ENCODE measurements at regions not wholly inside any gene's neighbourhood (a gene's known extent, or its start where the extent isn't known, plus 50 kb on each side); places are given as distances from the start of the nearest gene placed in this dataset.

- ATAC-seq (replicated peaks; ENCODE audit: extremely low read depth, poor library complexity, severe bottlenecking): no peak
- Mint-ChIP-seq H3K27me3 (no peaks in the 10 kb centered on the region), H3K4me3 (no peak overlapping the region), H3K4me1 (no peaks in the 10 kb centered on the region), H3K36me3 (ENCODE audit: insufficient read depth) (no peaks in the 10 kb centered on the region), H3K27ac (ENCODE audit: low read depth) (no peak overlapping the region), H3K9me3 (peaks cover 17% of the 10 kb centered on the region)
- no peak for DNase-seq (ENCODE audit: low spot score in 2 of 2)
These were observed 1601.7 kb upstream of the TENM3 start for GRCh38 chr4:180641495-180641894.

GRCh38 chr4:180642732-180643131 is 1600.5 kb upstream of the TENM3 start:
- no peak for ATAC-seq (replicated peaks; ENCODE audit: extremely low read depth, poor library complexity, severe bottlenecking)
- Mint-ChIP-seq H3K36me3 (ENCODE audit: insufficient read depth) (no peaks in the 10 kb centered on the region), H3K4me3 (no peak overlapping the region), H3K9me3 (peaks cover 12% of the 10 kb centered on the region), H3K27ac (ENCODE audit: low read depth) (no peak overlapping the region), H3K27me3 (no peaks in the 10 kb centered on the region), H3K4me1 (no peaks in the 10 kb centered on the region)
- DNase-seq (ENCODE audit: low spot score in 2 of 2): no peak

GRCh38 chr4:180650273-180650672 is 1592.9 kb upstream of the TENM3 start:
- H3K27ac Mint-ChIP-seq (ENCODE audit: low read depth): no peak overlapping the region
- ATAC-seq (replicated peaks; ENCODE audit: extremely low read depth, poor library complexity, severe bottlenecking): no peak
- no peaks in the 10 kb centered on the region for H3K4me1 Mint-ChIP-seq
- no peaks in the 10 kb centered on the region for H3K27me3 Mint-ChIP-seq
- no peak overlapping the region for H3K4me3 Mint-ChIP-seq
- no peak for DNase-seq (ENCODE audit: low spot score in 2 of 2)
- H3K36me3 Mint-ChIP-seq (ENCODE audit: insufficient read depth): no peaks in the 10 kb centered on the region
- H3K9me3 Mint-ChIP-seq: peaks cover 18% of the 10 kb centered on the region

- DNase-seq (ENCODE audit: low spot score in 2 of 2): no peak
- H3K4me1 Mint-ChIP-seq: no peaks in the 10 kb centered on the region
- no peak overlapping the region for H3K27ac Mint-ChIP-seq (ENCODE audit: low read depth)
- peaks cover 18% of the 10 kb centered on the region for H3K9me3 Mint-ChIP-seq
- H3K27me3 Mint-ChIP-seq: no peaks in the 10 kb centered on the region
- H3K4me3 Mint-ChIP-seq: no peak overlapping the region
- no peaks in the 10 kb centered on the region for H3K36me3 Mint-ChIP-seq (ENCODE audit: insufficient read depth)
- no peak for ATAC-seq (replicated peaks; ENCODE audit: extremely low read depth, poor library complexity, severe bottlenecking)
These were observed 1590.7 kb upstream of the TENM3 start for GRCh38 chr4:180652533-180652932.

- no peak for ATAC-seq (replicated peaks; ENCODE audit: extremely low read depth, poor library complexity, severe bottlenecking)
- Mint-ChIP-seq H3K4me1 (no peaks in the 10 kb centered on the region), H3K27ac (ENCODE audit: low read depth) (no peak overlapping the region), H3K4me3 (no peak overlapping the region), H3K9me3 (peaks cover 22% of the 10 kb centered on the region), H3K36me3 (ENCODE audit: insufficient read depth) (no peaks in the 10 kb centered on the region), H3K27me3 (no peaks in the 10 kb centered on the region)
- no peak for DNase-seq (ENCODE audit: low spot score in 2 of 2)
These were observed 1587.3 kb upstream of the TENM3 start for GRCh38 chr4:180655886-180656285.

- Mint-ChIP-seq H3K36me3 (ENCODE audit: insufficient read depth) (no peaks in the 10 kb centered on the region), H3K4me3 (no peak overlapping the region), H3K27ac (ENCODE audit: low read depth) (no peak overlapping the region), H3K27me3 (no peaks in the 10 kb centered on the region), H3K9me3 (peaks cover 18% of the 10 kb centered on the region), H3K4me1 (no peaks in the 10 kb centered on the region)
- DNase-seq (ENCODE audit: low spot score in 2 of 2) (no peak), ATAC-seq (replicated peaks; ENCODE audit: extremely low read depth, poor library complexity, severe bottlenecking) (no peak)
These were observed 1585.3 kb upstream of the TENM3 start for GRCh38 chr4:180657881-180658280.

- DNase-seq (ENCODE audit: low spot score in 2 of 2) (no peak), ATAC-seq (replicated peaks; ENCODE audit: extremely low read depth, poor library complexity, severe bottlenecking) (no peak)
- Mint-ChIP-seq H3K4me1 (no peaks in the 10 kb centered on the region), H3K9me3 (no peaks in the 10 kb centered on the region), H3K27ac (ENCODE audit: low read depth) (no peak overlapping the region), H3K27me3 (no peaks in the 10 kb centered on the region), H3K36me3 (ENCODE audit: insufficient read depth) (no peaks in the 10 kb centered on the region), H3K4me3 (no peak overlapping the region)
These were observed 1578.3 kb upstream of the TENM3 start for GRCh38 chr4:180664766-180665368.

GRCh38 chr4:180665481-180665880 is 1577.7 kb upstream of the TENM3 start:
- no peak for ATAC-seq (replicated peaks; ENCODE audit: extremely low read depth, poor library complexity, severe bottlenecking)

GRCh38 chr4:180665994-180666824 is 1577.0 kb upstream of the TENM3 start:
- ATAC-seq (replicated peaks; ENCODE audit: extremely low read depth, poor library complexity, severe bottlenecking): no peak
- no peaks in the 10 kb centered on the region for H3K27me3 Mint-ChIP-seq

More at GRCh38 chr4:180665481-180665880, 1577.7 kb upstream of the TENM3 start:
- no peak for DNase-seq (ENCODE audit: low spot score in 2 of 2)
- Mint-ChIP-seq H3K27ac (ENCODE audit: low read depth) (no peak overlapping the region), H3K4me1 (no peaks in the 10 kb centered on the region), H3K36me3 (ENCODE audit: insufficient read depth) (no peaks in the 10 kb centered on the region), H3K9me3 (no peaks in the 10 kb centered on the region), H3K27me3 (no peaks in the 10 kb centered on the region), H3K4me3 (no peak overlapping the region)

GRCh38 chr4:180668732-180669131 is 1574.5 kb upstream of the TENM3 start:
- no peaks in the 10 kb centered on the region for H3K36me3 Mint-ChIP-seq (ENCODE audit: insufficient read depth)
- no peak overlapping the region for H3K4me3 Mint-ChIP-seq
- DNase-seq (ENCODE audit: low spot score in 2 of 2): no peak
- no peak for ATAC-seq (replicated peaks; ENCODE audit: extremely low read depth, poor library complexity, severe bottlenecking)
- no peaks in the 10 kb centered on the region for H3K4me1 Mint-ChIP-seq
- H3K27ac Mint-ChIP-seq (ENCODE audit: low read depth): no peak overlapping the region
- no peaks in the 10 kb centered on the region for H3K27me3 Mint-ChIP-seq
- no peaks in the 10 kb centered on the region for H3K9me3 Mint-ChIP-seq

More at GRCh38 chr4:180665994-180666824, 1577.0 kb upstream of the TENM3 start:
- Mint-ChIP-seq H3K36me3 (ENCODE audit: insufficient read depth) (no peaks in the 10 kb centered on the region), H3K4me3 (no peak overlapping the region), H3K9me3 (no peaks in the 10 kb centered on the region), H3K4me1 (no peaks in the 10 kb centered on the region), H3K27ac (ENCODE audit: low read depth) (no peak overlapping the region)
- no peak for DNase-seq (ENCODE audit: low spot score in 2 of 2)

- H3K27ac Mint-ChIP-seq (ENCODE audit: low read depth): no peak overlapping the region
- no peak for DNase-seq (ENCODE audit: low spot score in 2 of 2)
- no peaks in the 10 kb centered on the region for H3K9me3 Mint-ChIP-seq
- H3K4me1 Mint-ChIP-seq: no peaks in the 10 kb centered on the region
- no peaks in the 10 kb centered on the region for H3K36me3 Mint-ChIP-seq (ENCODE audit: insufficient read depth)
- ATAC-seq (replicated peaks; ENCODE audit: extremely low read depth, poor library complexity, severe bottlenecking): no peak
- H3K27me3 Mint-ChIP-seq: no peaks in the 10 kb centered on the region
- no peak overlapping the region for H3K4me3 Mint-ChIP-seq
These were observed 1573.5 kb upstream of the TENM3 start for GRCh38 chr4:180669680-180670079.

GRCh38 chr4:180674619-180675358 is 1568.4 kb upstream of the TENM3 start:
- Mint-ChIP-seq H3K27me3 (no peaks in the 10 kb centered on the region), H3K4me3 (no peak overlapping the region), H3K27ac (ENCODE audit: low read depth) (no peak overlapping the region), H3K4me1 (no peaks in the 10 kb centered on the region), H3K9me3 (peaks cover 6% of the 10 kb centered on the region), H3K36me3 (ENCODE audit: insufficient read depth) (no peaks in the 10 kb centered on the region)
- DNase-seq (ENCODE audit: low spot score in 2 of 2): no peak
- no peak for ATAC-seq (replicated peaks; ENCODE audit: extremely low read depth, poor library complexity, severe bottlenecking)

GRCh38 chr4:180675359-180675650 is 1567.9 kb upstream of the TENM3 start:
- Mint-ChIP-seq H3K36me3 (ENCODE audit: insufficient read depth) (no peaks in the 10 kb centered on the region), H3K27ac (ENCODE audit: low read depth) (no peak overlapping the region), H3K9me3 (peaks cover 6% of the 10 kb centered on the region), H3K4me3 (no peak overlapping the region), H3K27me3 (no peaks in the 10 kb centered on the region), H3K4me1 (no peaks in the 10 kb centered on the region)
- ATAC-seq (replicated peaks; ENCODE audit: extremely low read depth, poor library complexity, severe bottlenecking) (no peak), DNase-seq (ENCODE audit: low spot score in 2 of 2) (no peak)

All from central memory CD8-positive, alpha-beta T cell (primary cell).